Neural progenitor cell (in vitro differentiated cells): ENCODE measurements at regions not wholly inside any gene's neighbourhood (a gene's known extent, or its start where the extent isn't known, plus 50 kb on each side); places are given as distances from the start of the nearest gene placed in this dataset.

Experiments used
- DNase-seq: peaks from one replicate; pipeline ENCODE4 v3.0.0-alpha.2; 2016; ENCODE audit warnings: low spot score
- H2AFZ ChIP-seq: fragments of 200-600 bp; sonication (generic); replicated peaks from 2 replicates; pipeline ENCODE4 v1.6.1; 2016; ENCODE audit warnings: antibody characterized with exemption
- H3F3A ChIP-seq: fragments of 200-600 bp; sonication (generic); 2 replicates; pipeline ENCODE4 v1.6.1; 2016; ENCODE audit warnings: antibody characterized with exemption, low read depth
- H3K27ac ChIP-seq: fragments of 200-600 bp; sonication (generic); 2 replicates; pipeline ENCODE4 v1.5.1; 2016; ENCODE audit warnings: mild to moderate bottlenecking
- H3K27me3 ChIP-seq: fragments of 200-600 bp; sonication (generic); 2 replicates; pipeline ENCODE4 v1.6.1; 2016; ENCODE audit warnings: mild to moderate bottlenecking, moderate library complexity
- H3K36me3 ChIP-seq: fragments of 200-600 bp; sonication (generic); 2 replicates; pipeline ENCODE4 v1.5.1; 2016
- H3K4me1 ChIP-seq: fragments of 200-600 bp; sonication (generic); 2 replicates; pipeline ENCODE4 v1.6.1; 2016; ENCODE audit warnings: mixed run types
- H3K4me2 ChIP-seq: fragments of 200-600 bp; sonication (generic); 2 replicates; pipeline ENCODE4 v1.6.1; 2016
- H3K4me3 ChIP-seq: fragments of 200-600 bp; sonication (generic); 2 replicates; pipeline ENCODE4 v1.5.1; 2016
- H3K79me2 ChIP-seq: fragments of 200-600 bp; sonication (generic); 2 replicates; pipeline ENCODE4 v1.6.1; 2016; ENCODE audit warnings: low read depth
- H3K9ac ChIP-seq: fragments of 200-600 bp; sonication (generic); 2 replicates; pipeline ENCODE4 v1.6.1; 2016
- H3K9me3 ChIP-seq: fragments of 200-600 bp; sonication (generic); 2 replicates; pipeline ENCODE4 v1.5.1; 2016; ENCODE audit warnings: low read depth
- H4K20me1 ChIP-seq: fragments of 200-600 bp; sonication (generic); 2 replicates; pipeline ENCODE4 v1.6.1; 2016; ENCODE audit warnings: low read depth
- H3K27ac Mint-ChIP-seq: 3 replicates; pipeline ENCODE4 v1.8.0; 2021; ENCODE audit warnings: mixed read lengths
- H3K27me3 Mint-ChIP-seq: 2 replicates; pipeline ENCODE4 v1.8.0; 2022; ENCODE audit warnings: low read depth, mild to moderate bottlenecking, inconsistent platforms, moderate library complexity, mixed read lengths; ENCODE audit not compliant: insufficient read depth
- H3K36me3 Mint-ChIP-seq: 3 replicates; pipeline ENCODE4 v1.8.0; 2021; ENCODE audit warnings: mixed read lengths
- H3K4me1 Mint-ChIP-seq: 3 replicates; pipeline ENCODE4 v1.8.0; 2021; ENCODE audit warnings: mixed read lengths
- H3K4me3 Mint-ChIP-seq: 3 replicates; pipeline ENCODE4 v1.8.0; 2021; ENCODE audit warnings: mild to moderate bottlenecking, moderate library complexity, mixed read lengths
- H3K9me3 Mint-ChIP-seq: 3 replicates; pipeline ENCODE4 v1.8.0; 2020; ENCODE audit warnings: mixed read lengths
- EZH2 ChIP-seq: fragments of 200-600 bp; sonication (generic); IDR thresholded peaks from 2 replicates; pipeline ENCODE4 v1.6.1; 2017; ENCODE audit warnings: antibody characterized with exemption, mild to moderate bottlenecking, moderate library complexity
- EZH2phosphoT487 ChIP-seq: fragments of 200-600 bp; sonication (generic); IDR thresholded peaks from 2 replicates; pipeline ENCODE4 v1.6.1; 2017; ENCODE audit warnings: antibody characterized with exemption
- TF ChIP-seq, protein P1 (sequence below): fragments of 200-600 bp; sonication (generic); IDR thresholded peaks from 2 replicates; pipeline ENCODE4 v1.5.1; 2017; ENCODE audit warnings: antibody characterized with exemption, mild to moderate bottlenecking

DNA sequence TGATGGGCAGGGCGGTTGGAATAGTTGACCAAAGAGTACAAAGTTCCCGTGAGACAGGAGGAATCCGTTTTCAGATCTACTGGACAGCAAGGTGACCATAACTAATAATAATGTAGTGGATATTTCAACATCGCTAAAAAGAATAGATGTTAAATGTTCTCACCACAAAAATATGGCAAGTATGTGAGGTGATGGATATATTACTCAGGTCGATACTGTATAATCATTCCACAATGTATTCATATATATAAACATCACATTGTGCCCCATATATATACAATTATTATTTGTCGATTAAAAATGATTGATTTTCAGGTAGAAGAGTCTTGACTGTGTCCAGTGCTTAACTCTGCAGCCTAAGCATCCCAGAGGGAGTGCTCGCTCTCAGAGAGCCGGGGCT, 141.6 kb upstream of the TENM3 start:
- H3K4me1 ChIP-seq: no peaks in the 10 kb centered on the region
- H3K9me3 Mint-ChIP-seq: peaks cover 9% of the 10 kb centered on the region
- no peak overlapping the region for H3K27ac ChIP-seq
- no peaks in the 10 kb centered on the region for H4K20me1 ChIP-seq
- peaks cover 9% of the 10 kb centered on the region for H3K27me3 Mint-ChIP-seq
- H3K36me3 ChIP-seq: no peaks in the 10 kb centered on the region
- no peaks in the 10 kb centered on the region for H3F3A ChIP-seq
- H3K79me2 ChIP-seq: no peaks in the 10 kb centered on the region
- H3K36me3 Mint-ChIP-seq: peaks cover 2% of the 10 kb centered on the region
- TF ChIP-seq EZH2 (no peak), EZH2phosphoT487 (no peak)
- TF ChIP-seq, protein P1, sequence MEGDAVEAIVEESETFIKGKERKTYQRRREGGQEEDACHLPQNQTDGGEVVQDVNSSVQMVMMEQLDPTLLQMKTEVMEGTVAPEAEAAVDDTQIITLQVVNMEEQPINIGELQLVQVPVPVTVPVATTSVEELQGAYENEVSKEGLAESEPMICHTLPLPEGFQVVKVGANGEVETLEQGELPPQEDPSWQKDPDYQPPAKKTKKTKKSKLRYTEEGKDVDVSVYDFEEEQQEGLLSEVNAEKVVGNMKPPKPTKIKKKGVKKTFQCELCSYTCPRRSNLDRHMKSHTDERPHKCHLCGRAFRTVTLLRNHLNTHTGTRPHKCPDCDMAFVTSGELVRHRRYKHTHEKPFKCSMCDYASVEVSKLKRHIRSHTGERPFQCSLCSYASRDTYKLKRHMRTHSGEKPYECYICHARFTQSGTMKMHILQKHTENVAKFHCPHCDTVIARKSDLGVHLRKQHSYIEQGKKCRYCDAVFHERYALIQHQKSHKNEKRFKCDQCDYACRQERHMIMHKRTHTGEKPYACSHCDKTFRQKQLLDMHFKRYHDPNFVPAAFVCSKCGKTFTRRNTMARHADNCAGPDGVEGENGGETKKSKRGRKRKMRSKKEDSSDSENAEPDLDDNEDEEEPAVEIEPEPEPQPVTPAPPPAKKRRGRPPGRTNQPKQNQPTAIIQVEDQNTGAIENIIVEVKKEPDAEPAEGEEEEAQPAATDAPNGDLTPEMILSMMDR: no peak
- peaks cover 19% of the 10 kb centered on the region for H3K4me1 Mint-ChIP-seq
- H2AFZ ChIP-seq: no peak overlapping the region
- no peak overlapping the region for H3K4me3 ChIP-seq
- H3K27me3 ChIP-seq: no peaks in the 10 kb centered on the region
- H3K27ac Mint-ChIP-seq: no peak overlapping the region
- H3K4me2 ChIP-seq: no peak overlapping the region
- H3K9ac ChIP-seq: no peak overlapping the region
- no peaks in the 10 kb centered on the region for H3K9me3 ChIP-seq
- H3K4me3 Mint-ChIP-seq: no peak overlapping the region
- no peak for DNase-seq

DNA sequence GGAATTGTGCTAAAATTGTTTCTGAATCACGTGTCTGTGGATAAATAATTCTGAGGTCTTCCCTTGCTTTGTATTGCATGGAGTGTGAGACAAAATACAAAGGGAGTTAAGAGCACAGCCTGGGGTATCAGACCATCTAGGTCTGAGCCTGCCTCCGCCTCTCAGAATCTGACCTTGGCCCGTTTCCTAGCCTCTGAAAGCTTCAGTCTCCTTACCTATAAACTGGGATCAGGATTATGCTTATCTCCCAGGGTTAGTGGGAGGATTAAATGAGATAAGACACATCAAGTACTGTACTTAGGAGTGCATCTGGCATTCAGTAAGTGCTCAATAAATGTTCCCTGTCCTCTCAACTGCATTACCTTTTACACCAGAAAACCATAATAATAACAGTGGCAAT, 140.6 kb upstream of the TENM3 start:
- H3K4me1 Mint-ChIP-seq: peaks cover 19% of the 10 kb centered on the region
- Histone ChIP-seq H3F3A (no peaks in the 10 kb centered on the region), H3K4me1 (no peaks in the 10 kb centered on the region), H2AFZ (no peak overlapping the region), H3K9ac (no peak overlapping the region), H3K9me3 (no peaks in the 10 kb centered on the region), H4K20me1 (no peaks in the 10 kb centered on the region), H3K36me3 (no peaks in the 10 kb centered on the region), H3K4me2 (no peak overlapping the region), H3K79me2 (no peaks in the 10 kb centered on the region), H3K4me3 (no peak overlapping the region), H3K27ac (no peak overlapping the region), H3K27me3 (no peaks in the 10 kb centered on the region)
- H3K36me3 Mint-ChIP-seq: peaks cover 2% of the 10 kb centered on the region
- H3K27ac Mint-ChIP-seq: no peak overlapping the region
- DNase-seq: no peak
- H3K9me3 Mint-ChIP-seq: peaks cover 9% of the 10 kb centered on the region
- H3K27me3 Mint-ChIP-seq: peaks cover 9% of the 10 kb centered on the region
- no peak overlapping the region for H3K4me3 Mint-ChIP-seq
- TF ChIP-seq, protein P1: no peak
- no peak for TF ChIP-seq EZH2
- TF ChIP-seq EZH2phosphoT487: no peak

DNA sequence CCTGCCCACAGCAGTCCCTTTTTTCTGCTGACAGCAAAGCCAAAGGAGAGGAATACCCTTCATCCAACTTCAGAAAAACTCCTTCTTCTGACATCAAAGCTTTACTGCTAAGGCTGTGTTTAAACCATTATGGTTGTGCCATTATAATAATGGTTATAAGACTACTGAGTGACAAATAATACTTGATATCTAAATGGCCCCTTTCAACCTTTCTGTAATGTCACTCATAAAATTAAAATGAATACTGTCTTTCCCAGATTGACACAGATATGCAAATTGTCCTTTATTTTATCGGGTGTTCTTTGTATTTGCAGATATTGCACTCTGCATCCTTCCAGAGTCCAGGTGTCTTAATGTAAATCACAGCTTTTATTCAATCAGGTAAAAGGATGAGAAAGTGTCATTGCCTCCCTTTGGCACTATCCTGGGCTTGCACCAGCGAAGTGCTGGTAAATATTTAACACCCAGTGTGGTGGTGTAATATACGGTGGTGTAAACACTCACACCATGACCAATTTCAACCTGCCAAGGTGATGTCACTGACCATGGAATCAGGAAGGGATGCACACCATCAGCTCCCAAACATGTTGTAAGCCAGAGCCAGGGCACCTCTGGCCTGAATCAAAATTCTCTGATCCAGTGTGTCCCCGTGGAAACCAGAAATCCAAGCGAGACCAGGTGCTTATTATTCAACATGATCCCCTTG, 139.4 kb upstream of the TENM3 start:
- no peaks in the 10 kb centered on the region for H3K27me3 ChIP-seq
- H4K20me1 ChIP-seq: no peaks in the 10 kb centered on the region
- H3K36me3 ChIP-seq: no peaks in the 10 kb centered on the region
- no peak overlapping the region for H2AFZ ChIP-seq
- H3K9ac ChIP-seq: no peak overlapping the region
- no peaks in the 10 kb centered on the region for H3F3A ChIP-seq
- TF ChIP-seq EZH2: no peak
- no peak for TF ChIP-seq EZH2phosphoT487
- TF ChIP-seq, protein P1: no peak
- no peaks in the 10 kb centered on the region for H3K4me1 ChIP-seq
- H3K27ac ChIP-seq: no peak overlapping the region
- peaks cover 7% of the 10 kb centered on the region for H3K27me3 Mint-ChIP-seq
- H3K4me1 Mint-ChIP-seq: peaks cover 19% of the 10 kb centered on the region
- no peak for DNase-seq
- H3K4me3 Mint-ChIP-seq: no peak overlapping the region
- H3K4me2 ChIP-seq: no peak overlapping the region
- no peak overlapping the region for H3K27ac Mint-ChIP-seq
- H3K79me2 ChIP-seq: no peaks in the 10 kb centered on the region
- no peak overlapping the region for H3K4me3 ChIP-seq
- no peaks in the 10 kb centered on the region for H3K36me3 Mint-ChIP-seq
- H3K9me3 Mint-ChIP-seq: peaks cover 2% of the 10 kb centered on the region
- H3K9me3 ChIP-seq: no peaks in the 10 kb centered on the region
